Gastroesophageal sphincter (tissue), 3 donors: ENCODE measurements at regions not wholly inside any gene's neighbourhood (a gene's known extent, or its start where the extent isn't known, plus 50 kb on each side); places are given as distances from the start of the nearest gene placed in this dataset.

Experiments
- POLR2A ChIP-seq, 2 donors: fragments of 450-650 bp; IDR thresholded peaks; one replicate each; pipeline ENCODE4 v1.6.1; 2017; ENCODE audit warnings: antibody characterized with exemption in 2 of 2, mild to moderate bottlenecking in 2 of 2, moderate library complexity in 1 of 2
- TF ChIP-seq, protein P1 (sequence below), 4 experiments: fragments of 200-600 bp in 2 of 4; fragments of 450-650 bp in 2 of 4; sonication (generic) in 1 of 4; IDR thresholded peaks; one replicate each; pipeline ENCODE4 v1.5.1; 2017 to 2019; ENCODE audit warnings: antibody characterized with exemption in 4 of 4, mild to moderate bottlenecking in 2 of 4, moderate library complexity in 2 of 4

- TF ChIP-seq, protein P1, sequence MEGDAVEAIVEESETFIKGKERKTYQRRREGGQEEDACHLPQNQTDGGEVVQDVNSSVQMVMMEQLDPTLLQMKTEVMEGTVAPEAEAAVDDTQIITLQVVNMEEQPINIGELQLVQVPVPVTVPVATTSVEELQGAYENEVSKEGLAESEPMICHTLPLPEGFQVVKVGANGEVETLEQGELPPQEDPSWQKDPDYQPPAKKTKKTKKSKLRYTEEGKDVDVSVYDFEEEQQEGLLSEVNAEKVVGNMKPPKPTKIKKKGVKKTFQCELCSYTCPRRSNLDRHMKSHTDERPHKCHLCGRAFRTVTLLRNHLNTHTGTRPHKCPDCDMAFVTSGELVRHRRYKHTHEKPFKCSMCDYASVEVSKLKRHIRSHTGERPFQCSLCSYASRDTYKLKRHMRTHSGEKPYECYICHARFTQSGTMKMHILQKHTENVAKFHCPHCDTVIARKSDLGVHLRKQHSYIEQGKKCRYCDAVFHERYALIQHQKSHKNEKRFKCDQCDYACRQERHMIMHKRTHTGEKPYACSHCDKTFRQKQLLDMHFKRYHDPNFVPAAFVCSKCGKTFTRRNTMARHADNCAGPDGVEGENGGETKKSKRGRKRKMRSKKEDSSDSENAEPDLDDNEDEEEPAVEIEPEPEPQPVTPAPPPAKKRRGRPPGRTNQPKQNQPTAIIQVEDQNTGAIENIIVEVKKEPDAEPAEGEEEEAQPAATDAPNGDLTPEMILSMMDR (IDR thresholded peaks at IDR 0.05), result no peak
- TF ChIP-seq POLR2A (IDR thresholded peaks at IDR 0.05), result no peak
Observed at GRCh38 chr22:48672387-48672786, 1155.3 kb downstream of the BRD1 start.
